AG04450 (cell line): ENCODE measurements at regions not wholly inside any gene's neighbourhood (a gene's known extent, or its start where the extent isn't known, plus 50 kb on each side); places are given as distances from the start of the nearest gene placed in this dataset.

Source experiments
- CTCF ChIA-PET: fragments of 300-600, 350-600 bp; formaldehyde crosslinking; extraction: SDS; loops from one replicate; lab custom pipeline; 2022; ENCODE audit warnings: antibody characterized with exemption, inconsistent platforms; lab: Charles Lee
- POLR2A ChIA-PET: fragments of 350-600 bp; formaldehyde crosslinking; extraction: SDS; loops from one replicate; lab custom pipeline; 2021; ENCODE audit warnings: antibody characterized with exemption, inconsistent platforms; lab: Yijun Ruan, JAX
- DNase-seq: peaks from one replicate; pipeline ENCODE4 v3.0.0-alpha.2; 2011; ENCODE audit warnings: low read depth, low spot score
- H3K27ac ChIP-seq: one replicate; pipeline ENCODE4 v1.5.1; 2012; ENCODE audit warnings: low read depth, low read length, control low read depth
- H3K27me3 ChIP-seq: one replicate; pipeline ENCODE4 v1.6.0; 2012; ENCODE audit warnings: low read length; ENCODE audit not compliant: control insufficient read depth, insufficient read depth
- H3K4me3 ChIP-seq: 2 replicates; pipeline ENCODE4 v1.5.1; 2011; ENCODE audit warnings: mild to moderate bottlenecking, low read depth, low read length, control low read depth
- H3K9me3 ChIP-seq: 2 replicates; pipeline ENCODE4 v1.5.1; 2012; ENCODE audit warnings: low read length; ENCODE audit not compliant: control insufficient read depth, insufficient read depth
- TF ChIP-seq, protein P1 (sequence below): IDR thresholded peaks from 2 replicates; pipeline ENCODE4 v1.5.1; 2011; ENCODE audit warnings: low read depth, low read length, control low read depth, inconsistent platforms

DNA sequence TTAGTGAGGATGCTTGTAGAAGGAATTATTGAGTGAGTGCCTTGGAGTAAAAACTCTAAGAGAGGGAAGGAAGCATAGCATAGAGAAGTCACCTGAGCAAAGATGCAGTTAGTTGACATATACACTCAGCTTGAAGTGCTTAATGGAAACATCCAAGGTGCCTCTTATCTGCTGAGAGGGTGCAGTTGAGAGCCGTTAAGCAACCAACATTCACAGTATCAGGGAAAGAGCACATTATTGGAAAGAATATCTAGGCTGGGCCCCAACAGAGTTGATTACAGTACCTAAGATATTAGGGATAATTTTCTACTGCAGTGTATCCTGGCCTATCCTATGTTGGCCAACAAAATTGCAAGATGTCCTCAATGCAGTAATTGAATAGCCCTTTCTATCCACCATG lies 302.0 kb downstream of the ETV1 start:
- CTCF ChIA-PET = no interaction called here
- H3K27me3 ChIP-seq = no peaks in the 10 kb centered on the region
- TF ChIP-seq, protein P1, sequence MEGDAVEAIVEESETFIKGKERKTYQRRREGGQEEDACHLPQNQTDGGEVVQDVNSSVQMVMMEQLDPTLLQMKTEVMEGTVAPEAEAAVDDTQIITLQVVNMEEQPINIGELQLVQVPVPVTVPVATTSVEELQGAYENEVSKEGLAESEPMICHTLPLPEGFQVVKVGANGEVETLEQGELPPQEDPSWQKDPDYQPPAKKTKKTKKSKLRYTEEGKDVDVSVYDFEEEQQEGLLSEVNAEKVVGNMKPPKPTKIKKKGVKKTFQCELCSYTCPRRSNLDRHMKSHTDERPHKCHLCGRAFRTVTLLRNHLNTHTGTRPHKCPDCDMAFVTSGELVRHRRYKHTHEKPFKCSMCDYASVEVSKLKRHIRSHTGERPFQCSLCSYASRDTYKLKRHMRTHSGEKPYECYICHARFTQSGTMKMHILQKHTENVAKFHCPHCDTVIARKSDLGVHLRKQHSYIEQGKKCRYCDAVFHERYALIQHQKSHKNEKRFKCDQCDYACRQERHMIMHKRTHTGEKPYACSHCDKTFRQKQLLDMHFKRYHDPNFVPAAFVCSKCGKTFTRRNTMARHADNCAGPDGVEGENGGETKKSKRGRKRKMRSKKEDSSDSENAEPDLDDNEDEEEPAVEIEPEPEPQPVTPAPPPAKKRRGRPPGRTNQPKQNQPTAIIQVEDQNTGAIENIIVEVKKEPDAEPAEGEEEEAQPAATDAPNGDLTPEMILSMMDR = no peak
- POLR2A ChIA-PET = no interaction called here
- H3K27ac ChIP-seq = no peak overlapping the region
- H3K4me3 ChIP-seq = no peak overlapping the region
- no peak for DNase-seq
- H3K9me3 ChIP-seq = no peaks in the 10 kb centered on the region

DNA sequence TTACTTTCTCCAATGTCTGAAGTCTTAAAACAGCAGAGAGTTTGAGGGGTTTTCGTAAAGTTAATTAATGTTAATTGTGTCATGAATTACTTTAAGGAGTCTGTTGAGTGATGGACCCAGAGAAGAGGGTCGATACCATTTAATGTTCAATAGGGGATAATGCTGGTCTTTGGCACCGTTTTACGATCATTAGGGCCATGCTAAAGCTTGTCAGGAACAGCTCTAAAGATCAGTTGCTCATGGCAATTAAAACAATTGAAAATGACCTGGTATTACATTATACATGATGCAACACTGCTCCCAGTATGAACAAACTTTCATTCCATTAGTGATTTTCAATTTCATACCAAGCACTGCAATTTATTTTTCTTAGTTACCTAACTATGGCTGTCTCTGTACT lies 296.9 kb downstream of the ETV1 start:
- H3K27me3 ChIP-seq = no peaks in the 10 kb centered on the region
- no peak for DNase-seq
- no peak overlapping the region for H3K27ac ChIP-seq
- no peak overlapping the region for H3K4me3 ChIP-seq
- TF ChIP-seq, protein P1 = no peak
- ChIA-PET POLR2A (no interaction called here), CTCF (no interaction called here)
- H3K9me3 ChIP-seq = no peaks in the 10 kb centered on the region

DNA sequence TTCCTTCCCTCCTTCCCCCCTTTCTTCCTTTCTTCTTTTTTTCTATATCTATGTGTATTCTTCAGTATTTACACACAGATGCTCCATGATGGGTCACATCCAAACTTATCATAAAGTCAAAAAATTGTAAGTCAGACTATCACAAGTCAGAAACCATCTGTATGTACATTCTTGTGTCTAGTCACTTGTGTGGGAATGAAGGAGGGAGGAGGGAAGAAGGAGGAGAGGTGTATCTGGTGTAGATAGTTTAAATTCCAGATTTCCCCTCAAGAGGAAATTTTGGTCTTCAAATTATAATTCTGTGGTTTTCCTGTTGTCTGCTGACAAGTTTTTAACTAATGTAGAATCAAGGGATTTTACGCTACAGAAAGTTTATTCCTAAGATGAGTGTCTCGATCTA lies 287.2 kb downstream of the ETV1 start:
- ChIA-PET POLR2A (no interaction called here), CTCF (no interaction called here)
- Histone ChIP-seq H3K4me3 (no peak overlapping the region), H3K27ac (no peak overlapping the region), H3K27me3 (no peaks in the 10 kb centered on the region), H3K9me3 (no peaks in the 10 kb centered on the region)
- TF ChIP-seq, protein P1 = no peak
- DNase-seq = no peak

DNA sequence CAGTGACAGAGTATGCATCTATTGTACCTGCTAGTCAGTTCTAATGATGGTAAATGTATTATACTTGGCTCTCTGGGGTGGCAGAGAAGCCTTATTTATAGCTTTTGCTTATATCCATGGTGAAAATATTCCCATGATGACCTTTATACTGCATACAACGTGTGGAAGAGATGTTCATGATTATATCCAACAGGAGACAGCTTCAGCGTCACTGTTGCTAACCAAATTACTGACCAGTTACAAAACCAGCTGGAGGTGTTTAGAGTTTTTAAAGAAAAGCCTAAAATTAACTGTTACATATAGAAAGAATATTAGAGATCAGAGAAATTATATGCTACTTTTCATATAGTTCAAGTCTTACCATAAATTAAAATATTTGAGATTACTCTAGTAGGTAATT lies 280.8 kb downstream of the ETV1 start:
- no peak for DNase-seq

DNA sequence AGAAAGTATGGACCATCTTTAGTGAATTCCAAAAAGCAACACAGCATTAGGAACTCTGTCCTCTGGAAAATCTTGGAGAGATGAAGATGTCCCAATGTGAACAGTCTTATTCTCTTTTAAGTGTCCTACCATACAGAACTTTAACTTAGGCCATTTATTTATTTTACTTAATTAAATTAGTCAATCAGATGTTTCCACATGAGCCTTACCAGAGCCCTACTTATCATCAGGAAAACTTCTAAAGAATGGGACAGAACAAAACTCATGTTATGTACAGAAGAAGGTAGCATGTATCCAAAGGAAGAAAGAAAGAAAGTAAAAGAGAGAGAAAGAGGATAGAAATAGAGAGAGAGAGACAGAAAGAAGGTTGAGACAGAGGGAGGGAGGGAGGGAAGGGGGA lies 276.4 kb downstream of the ETV1 start:
- Histone ChIP-seq H3K9me3 (no peaks in the 10 kb centered on the region), H3K27me3 (no peaks in the 10 kb centered on the region), H3K27ac (no peak overlapping the region), H3K4me3 (no peak overlapping the region)
- TF ChIP-seq, protein P1 = no peak
- ChIA-PET POLR2A (no interaction called here), CTCF (interaction anchor here (1.0 kb wide), 1 partner anchor 30 kb away, joined by 3 read pairs; no protein-coding TSS in a partner anchor)
- DNase-seq = no peak

More for the DNA sequence above, 280.8 kb downstream of the ETV1 start:
- Histone ChIP-seq H3K27me3 (no peaks in the 10 kb centered on the region), H3K9me3 (no peaks in the 10 kb centered on the region), H3K4me3 (no peak overlapping the region), H3K27ac (no peak overlapping the region)
- POLR2A ChIA-PET = no interaction called here
- TF ChIP-seq, protein P1 = no peak
- CTCF ChIA-PET = no interaction called here
